ENCODE measurements at regions not wholly inside any gene's neighbourhood (a gene's known extent, or its start where the extent isn't known, plus 50 kb on each side); places are given as distances from the start of the nearest gene placed in this dataset.

DNA sequence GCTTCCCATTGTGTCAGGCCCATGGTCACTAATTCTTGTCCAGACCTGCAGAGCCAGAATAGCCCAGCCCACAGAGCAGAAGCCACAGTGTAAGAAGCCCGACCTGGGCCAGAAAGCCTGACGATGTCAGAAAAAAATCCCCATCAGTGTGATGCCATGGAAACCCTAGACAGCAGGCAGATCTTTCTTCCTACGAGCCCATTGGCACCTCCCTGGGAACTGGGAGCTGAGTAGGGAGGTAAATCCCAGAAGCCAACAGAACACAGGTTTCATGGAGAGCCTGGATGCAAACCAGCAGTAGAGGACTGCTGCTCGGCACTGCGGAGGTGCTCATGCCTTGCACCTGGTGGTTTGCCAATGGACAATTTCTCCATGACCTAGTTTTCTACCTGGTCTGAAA is 82.2 kb upstream of the SLC22A16 start:
- Histone ChIP-seq H3K4me1 (no peaks in the 10 kb centered on the region), H3K36me3 (no peaks in the 10 kb centered on the region), H3K9me3 (peaks cover 0 to 3% (median 0%) of the 10 kb centered on the region in 3 donors), H3K4me3 (no peak overlapping the region), H3K27ac (no peak overlapping the region), H3K27me3 (no peaks in the 10 kb centered on the region)
- intact Hi-C loops (cut with DNase I; ENCODE audit: low total_unique reads) = no loop called here
- TF ChIP-seq, protein P1, sequence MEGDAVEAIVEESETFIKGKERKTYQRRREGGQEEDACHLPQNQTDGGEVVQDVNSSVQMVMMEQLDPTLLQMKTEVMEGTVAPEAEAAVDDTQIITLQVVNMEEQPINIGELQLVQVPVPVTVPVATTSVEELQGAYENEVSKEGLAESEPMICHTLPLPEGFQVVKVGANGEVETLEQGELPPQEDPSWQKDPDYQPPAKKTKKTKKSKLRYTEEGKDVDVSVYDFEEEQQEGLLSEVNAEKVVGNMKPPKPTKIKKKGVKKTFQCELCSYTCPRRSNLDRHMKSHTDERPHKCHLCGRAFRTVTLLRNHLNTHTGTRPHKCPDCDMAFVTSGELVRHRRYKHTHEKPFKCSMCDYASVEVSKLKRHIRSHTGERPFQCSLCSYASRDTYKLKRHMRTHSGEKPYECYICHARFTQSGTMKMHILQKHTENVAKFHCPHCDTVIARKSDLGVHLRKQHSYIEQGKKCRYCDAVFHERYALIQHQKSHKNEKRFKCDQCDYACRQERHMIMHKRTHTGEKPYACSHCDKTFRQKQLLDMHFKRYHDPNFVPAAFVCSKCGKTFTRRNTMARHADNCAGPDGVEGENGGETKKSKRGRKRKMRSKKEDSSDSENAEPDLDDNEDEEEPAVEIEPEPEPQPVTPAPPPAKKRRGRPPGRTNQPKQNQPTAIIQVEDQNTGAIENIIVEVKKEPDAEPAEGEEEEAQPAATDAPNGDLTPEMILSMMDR (IDR thresholded peaks at IDR 0.05) = no peak
- DNase-seq = no peak

DNA sequence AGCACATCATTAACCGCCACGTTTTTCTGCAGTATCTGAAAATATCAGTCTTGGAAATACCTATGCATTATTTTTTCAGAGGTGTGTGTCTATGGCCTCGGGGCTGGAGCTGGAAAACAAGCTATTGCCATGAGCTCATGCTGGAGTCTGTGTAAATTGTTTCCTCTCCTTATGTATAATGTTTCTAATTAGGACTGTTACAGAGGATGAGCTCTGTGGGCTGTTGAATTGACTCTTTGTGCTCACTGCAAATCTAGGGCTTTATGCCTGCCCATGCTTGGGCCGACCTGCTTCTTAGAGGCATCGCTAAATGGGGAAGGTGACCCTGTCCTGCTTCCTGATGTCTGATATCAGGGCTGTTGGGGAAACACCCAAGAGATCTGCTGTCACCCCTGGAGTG is 80.8 kb upstream of the SLC22A16 start:
- no peak overlapping the region for H3K4me3 ChIP-seq
- no peak for DNase-seq
- no peaks in the 10 kb centered on the region for H3K4me1 ChIP-seq
- no peaks in the 10 kb centered on the region for H3K27me3 ChIP-seq
- intact Hi-C loops (cut with DNase I; ENCODE audit: low total_unique reads) = no loop called here
- peaks cover 0 to 3% (median 0%) of the 10 kb centered on the region in 3 donors for H3K9me3 ChIP-seq
- TF ChIP-seq, protein P1 (IDR thresholded peaks at IDR 0.05) = no peak
- H3K36me3 ChIP-seq = no peaks in the 10 kb centered on the region
- H3K27ac ChIP-seq = no peak overlapping the region

DNA sequence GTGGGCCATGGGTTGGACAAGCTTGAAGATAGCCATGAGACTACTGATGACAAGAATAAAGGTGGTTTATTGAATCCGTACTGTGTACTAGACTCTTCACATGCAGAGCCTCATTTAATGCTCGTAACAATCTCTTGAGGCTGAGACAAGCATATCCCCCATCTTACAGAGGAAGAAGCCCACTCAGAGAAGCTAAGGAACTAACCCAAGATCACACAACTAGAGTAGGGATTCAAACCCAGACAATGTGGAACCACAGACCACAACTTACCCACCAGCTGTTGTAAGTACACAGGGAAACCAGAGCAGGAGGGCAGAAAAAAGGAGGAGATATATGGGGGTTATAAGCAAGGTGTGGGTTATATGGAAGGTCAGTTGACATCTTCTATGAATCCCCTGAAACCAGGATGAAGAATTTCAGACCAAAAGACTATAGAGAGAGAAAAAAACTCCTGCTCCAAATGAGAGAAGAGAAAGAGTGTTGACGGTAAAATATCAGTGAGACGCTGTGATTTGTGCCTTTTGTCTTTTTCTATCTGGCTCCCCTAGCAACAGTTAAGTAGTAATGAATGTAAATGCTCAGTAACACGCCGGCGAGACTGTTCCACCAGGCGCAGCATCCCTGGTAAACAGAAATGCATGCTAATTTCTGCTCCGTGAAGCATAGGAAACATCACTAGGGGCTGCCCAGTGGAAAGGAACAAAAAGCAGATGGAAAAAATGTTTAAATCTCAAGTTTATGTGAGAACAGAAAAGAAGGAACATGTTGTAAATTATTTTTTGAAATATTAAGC is 80.1 kb upstream of the SLC22A16 start:
- no peaks in the 10 kb centered on the region for H3K4me1 ChIP-seq
- H3K9me3 ChIP-seq = peaks cover 0 to 3% (median 0%) of the 10 kb centered on the region in 3 donors
- H3K27me3 ChIP-seq = no peaks in the 10 kb centered on the region
- TF ChIP-seq, protein P1 (IDR thresholded peaks at IDR 0.05) = no peak
- no peak overlapping the region for H3K4me3 ChIP-seq
- DNase-seq = no peak
- no peaks in the 10 kb centered on the region for H3K36me3 ChIP-seq
- H3K27ac ChIP-seq = no peak overlapping the region
- intact Hi-C loops (cut with DNase I; ENCODE audit: low total_unique reads) = no loop called here

DNA sequence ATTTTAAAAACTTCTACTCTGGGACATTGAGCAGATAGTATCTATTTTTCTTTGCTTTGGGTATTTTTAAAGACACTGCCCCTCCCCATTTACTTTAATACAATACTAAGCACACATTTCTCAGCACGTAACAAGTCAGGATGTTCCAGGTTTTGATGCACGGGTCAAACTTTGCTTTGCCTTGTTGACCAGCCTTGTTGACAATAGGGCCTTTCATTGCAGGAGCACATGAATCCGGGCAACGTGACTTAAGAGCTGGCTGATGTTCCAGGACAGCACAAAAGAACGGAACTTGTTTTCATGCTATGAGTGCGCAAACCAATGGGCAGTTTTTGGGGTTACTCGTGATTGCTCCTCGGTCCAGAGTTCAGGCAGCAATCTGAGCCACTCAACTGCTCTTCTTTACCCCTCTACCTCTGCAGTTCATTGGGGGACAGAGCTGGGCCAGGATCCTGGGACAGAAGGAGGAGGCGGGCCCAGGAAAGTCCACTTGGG is 78.6 kb upstream of the SLC22A16 start:
- H3K27ac ChIP-seq = no peak overlapping the region
- TF ChIP-seq, protein P1 (IDR thresholded peaks at IDR 0.05) = no peak
- H3K4me3 ChIP-seq = no peak overlapping the region
- intact Hi-C loops (cut with DNase I; ENCODE audit: low total_unique reads) = no loop called here
- H3K36me3 ChIP-seq = no peaks in the 10 kb centered on the region
- H3K9me3 ChIP-seq = peaks cover 0 to 3% (median 0%) of the 10 kb centered on the region in 3 donors
- H3K27me3 ChIP-seq = no peaks in the 10 kb centered on the region
- DNase-seq = no peak
- H3K4me1 ChIP-seq = no peaks in the 10 kb centered on the region

DNA sequence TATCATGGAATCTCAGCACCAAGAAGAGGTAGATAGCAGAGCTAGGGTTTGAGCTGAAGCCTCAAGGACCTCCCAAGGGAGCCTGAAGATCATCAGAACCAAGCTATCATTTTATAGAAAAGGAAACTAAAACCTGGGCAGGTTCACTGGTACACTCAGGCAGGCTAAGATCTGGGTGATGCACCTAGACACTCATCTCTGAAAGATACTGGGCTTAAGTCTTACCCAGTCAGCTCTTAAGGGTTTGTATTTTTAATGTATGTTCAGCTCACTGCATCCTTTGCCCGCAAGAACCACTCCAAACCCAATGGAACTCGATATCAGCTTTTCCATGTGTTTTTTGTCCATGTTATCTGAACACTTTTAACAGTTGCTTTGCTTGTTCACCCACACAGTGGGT is 78.0 kb upstream of the SLC22A16 start:
- intact Hi-C loops (cut with DNase I; ENCODE audit: low total_unique reads) = no loop called here
- H3K4me3 ChIP-seq = no peak overlapping the region
- DNase-seq = no peak

More for the DNA sequence above, 78.0 kb upstream of the SLC22A16 start:
- TF ChIP-seq, protein P1 (IDR thresholded peaks at IDR 0.05) = no peak
- no peaks in the 10 kb centered on the region for H3K4me1 ChIP-seq
- peaks cover 0 to 3% (median 0%) of the 10 kb centered on the region in 3 donors for H3K9me3 ChIP-seq
- no peaks in the 10 kb centered on the region for H3K27me3 ChIP-seq
- no peaks in the 10 kb centered on the region for H3K36me3 ChIP-seq
- H3K27ac ChIP-seq = no peak overlapping the region

Measured in tibial artery (tissue), 4 donors.